Smooth muscle cell (in vitro differentiated cells): ENCODE measurements at regions not wholly inside any gene's neighbourhood (a gene's known extent, or its start where the extent isn't known, plus 50 kb on each side); places are given as distances from the start of the nearest gene placed in this dataset.

Source experiments
- DNase-seq: peaks from one replicate; lab custom pipeline; 2025; ENCODE audit not compliant: unreplicated experiment; lab: John Stamatoyannopoulos, UW
- H2AFZ ChIP-seq: fragments of 200-600 bp; sonication (generic); 2 replicates; pipeline ENCODE4 v1.6.0; 2016; ENCODE audit warnings: antibody characterized with exemption, low read depth, mild to moderate bottlenecking
- H3F3A ChIP-seq: fragments of 200-600 bp; sonication (generic); 2 replicates; pipeline ENCODE4 v1.6.0; 2017; ENCODE audit warnings: antibody characterized with exemption, low read depth
- H3K27ac ChIP-seq: fragments of 200-600 bp; sonication (generic); 2 replicates; pipeline ENCODE4 v1.5.1; 2016; ENCODE audit warnings: low read depth, mild to moderate bottlenecking
- H3K27me3 ChIP-seq: fragments of 200-600 bp; sonication (generic); 2 replicates; pipeline ENCODE4 v1.6.1; 2016; ENCODE audit warnings: low read depth, mild to moderate bottlenecking
- H3K36me3 ChIP-seq: fragments of 200-600 bp; sonication (generic); 2 replicates; pipeline ENCODE4 v1.5.1; 2016; ENCODE audit warnings: low read depth
- H3K4me1 ChIP-seq: fragments of 200-600 bp; sonication (generic); 2 replicates; pipeline ENCODE4 v1.5.1; 2016; ENCODE audit warnings: low read depth
- H3K4me2 ChIP-seq: fragments of 200-600 bp; sonication (generic); 2 replicates; pipeline ENCODE4 v1.6.0; 2016; ENCODE audit warnings: mild to moderate bottlenecking
- H3K4me3 ChIP-seq: fragments of 200-600 bp; sonication (generic); 2 replicates; pipeline ENCODE4 v1.5.1; 2016; ENCODE audit warnings: mild to moderate bottlenecking
- H3K79me2 ChIP-seq: fragments of 200-600 bp; sonication (generic); 2 replicates; pipeline ENCODE4 v1.6.0; 2016; ENCODE audit warnings: low read depth, mild to moderate bottlenecking
- H3K9ac ChIP-seq: fragments of 200-600 bp; sonication (generic); 2 replicates; pipeline ENCODE4 v1.6.0; 2016; ENCODE audit warnings: low read depth
- H3K9me3 ChIP-seq: fragments of 200-600 bp; sonication (generic); replicated peaks from 2 replicates; pipeline ENCODE4 v1.5.1; 2016; ENCODE audit warnings: low read depth
- H4K20me1 ChIP-seq: fragments of 200-600 bp; sonication (generic); 2 replicates; pipeline ENCODE4 v1.6.0; 2016; ENCODE audit warnings: low read depth
- CTCF ChIP-seq: fragments of 200-600 bp; sonication (generic); IDR thresholded peaks from 2 replicates; pipeline ENCODE4 v1.5.1; 2017; ENCODE audit warnings: borderline replicate concordance, mild to moderate bottlenecking, antibody characterized with exemption; ENCODE audit not compliant: insufficient read depth, poor library complexity, severe bottlenecking
- WGBS: methylation state at CpG from one replicate; pipeline ENCODE4 v1.1.7; 2016; ENCODE audit warnings: low lambda C conversion rate; 5-methylcytosine and 5-hydroxymethylcytosine counted together

- Histone ChIP-seq H3K4me2 (no peak overlapping the region), H3K27ac (no peak overlapping the region), H3K4me3 (no peak overlapping the region), H3K36me3 (no peaks in the 10 kb centered on the region), H3K9ac (no peak overlapping the region), H2AFZ (no peak overlapping the region), H3K9me3 (no peaks in the 10 kb centered on the region), H3F3A (peaks cover 32% of the 10 kb centered on the region), H3K27me3 (no peaks in the 10 kb centered on the region), H3K4me1 (peaks cover 44% of the 10 kb centered on the region), H3K79me2 (no peaks in the 10 kb centered on the region), H4K20me1 (no peaks in the 10 kb centered on the region)
- TF ChIP-seq CTCF = no peak
- 92% methylated on average over 4 of the region's 4 CpGs for WGBS
- DNase-seq = no peak
Measured at GRCh38 chr3:194000100-194000499, 135.8 kb upstream of the HES1 start.

- Histone ChIP-seq H4K20me1 (no peaks in the 10 kb centered on the region), H3K27me3 (no peaks in the 10 kb centered on the region), H3K79me2 (no peaks in the 10 kb centered on the region), H3K9ac (no peak overlapping the region), H3K27ac (no peak overlapping the region), H3F3A (peaks cover 34% of the 10 kb centered on the region), H2AFZ (no peak overlapping the region), H3K9me3 (no peaks in the 10 kb centered on the region), H3K36me3 (no peaks in the 10 kb centered on the region), H3K4me2 (no peak overlapping the region), H3K4me1 (peaks cover 46% of the 10 kb centered on the region), H3K4me3 (no peak overlapping the region)
- no peak for DNase-seq
- 84% methylated on average over 4 of the region's 4 CpGs for WGBS
- TF ChIP-seq CTCF = no peak
Measured at GRCh38 chr3:194000712-194001111, 135.2 kb upstream of the HES1 start.

GRCh38 chr3:194001728-194002459 lies 134.1 kb upstream of the HES1 start:
- H3K27ac ChIP-seq = no peak overlapping the region
- H3K4me3 ChIP-seq = no peak overlapping the region
- H3K4me2 ChIP-seq = no peak overlapping the region
- no peaks in the 10 kb centered on the region for H4K20me1 ChIP-seq
- no peaks in the 10 kb centered on the region for H3K27me3 ChIP-seq
- 62% methylated on average over 20 of the region's 20 CpGs for WGBS
- peaks cover 34% of the 10 kb centered on the region for H3F3A ChIP-seq
- no peak for DNase-seq
- no peaks in the 10 kb centered on the region for H3K9me3 ChIP-seq
- TF ChIP-seq CTCF = no peak
- no peaks in the 10 kb centered on the region for H3K79me2 ChIP-seq
- H3K9ac ChIP-seq = no peak overlapping the region
- peaks cover 41% of the 10 kb centered on the region for H3K4me1 ChIP-seq
- H2AFZ ChIP-seq = no peak overlapping the region
- H3K36me3 ChIP-seq = no peaks in the 10 kb centered on the region
